GM12865 (cell line): ENCODE measurements at regions not wholly inside any gene's neighbourhood (a gene's known extent, or its start where the extent isn't known, plus 50 kb on each side); places are given as distances from the start of the nearest gene placed in this dataset.

Source experiments
- DNase-seq: peaks from one replicate; pipeline ENCODE4 v3.0.0; 2010; ENCODE audit warnings: low read depth
- H3K4me3 ChIP-seq: 2 replicates; pipeline ENCODE4 v1.5.1; 2011; ENCODE audit warnings: mild to moderate bottlenecking, low read depth, low read length, control low read depth
- CTCF ChIP-seq: IDR thresholded peaks from 2 replicates; pipeline ENCODE4 v1.5.1; 2011; ENCODE audit warnings: low read length, control low read depth, low read depth, inconsistent platforms; ENCODE audit not compliant: insufficient read depth; ENCODE audit errors: missing control alignments

DNA sequence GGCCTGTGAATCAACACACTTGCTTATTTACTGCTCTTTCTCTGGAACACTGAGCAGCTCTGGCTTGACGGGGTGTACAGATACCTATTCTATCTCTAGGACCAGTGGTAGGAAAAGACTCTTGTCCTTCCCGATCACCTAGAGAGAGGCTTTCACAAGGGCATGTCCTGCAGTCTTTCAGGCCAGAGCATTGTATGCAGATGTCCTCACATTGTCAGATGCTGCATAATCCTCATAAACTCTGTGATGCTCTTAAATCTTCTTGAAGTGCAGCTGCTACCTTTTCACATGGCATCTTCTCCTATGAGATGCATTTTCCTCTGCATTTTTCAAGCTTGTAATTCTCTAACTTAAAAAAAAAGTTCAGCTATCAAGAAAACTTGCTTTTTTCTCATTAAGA, 369.4 kb downstream of the OLFM4 start:
- H3K4me3 ChIP-seq = no peak overlapping the region
- TF ChIP-seq CTCF = no peak
- DNase-seq = no peak

- no peak overlapping the region for H3K4me3 ChIP-seq
- DNase-seq = no peak
- no peak for TF ChIP-seq CTCF
Observed at GRCh38 chr13:53405616-53406015, 377.0 kb downstream of the OLFM4 start.

GRCh38 chr13:53408306-53408705, 379.7 kb downstream of the OLFM4 start:
- no peak for DNase-seq
- no peak for TF ChIP-seq CTCF
- no peak overlapping the region for H3K4me3 ChIP-seq

DNA sequence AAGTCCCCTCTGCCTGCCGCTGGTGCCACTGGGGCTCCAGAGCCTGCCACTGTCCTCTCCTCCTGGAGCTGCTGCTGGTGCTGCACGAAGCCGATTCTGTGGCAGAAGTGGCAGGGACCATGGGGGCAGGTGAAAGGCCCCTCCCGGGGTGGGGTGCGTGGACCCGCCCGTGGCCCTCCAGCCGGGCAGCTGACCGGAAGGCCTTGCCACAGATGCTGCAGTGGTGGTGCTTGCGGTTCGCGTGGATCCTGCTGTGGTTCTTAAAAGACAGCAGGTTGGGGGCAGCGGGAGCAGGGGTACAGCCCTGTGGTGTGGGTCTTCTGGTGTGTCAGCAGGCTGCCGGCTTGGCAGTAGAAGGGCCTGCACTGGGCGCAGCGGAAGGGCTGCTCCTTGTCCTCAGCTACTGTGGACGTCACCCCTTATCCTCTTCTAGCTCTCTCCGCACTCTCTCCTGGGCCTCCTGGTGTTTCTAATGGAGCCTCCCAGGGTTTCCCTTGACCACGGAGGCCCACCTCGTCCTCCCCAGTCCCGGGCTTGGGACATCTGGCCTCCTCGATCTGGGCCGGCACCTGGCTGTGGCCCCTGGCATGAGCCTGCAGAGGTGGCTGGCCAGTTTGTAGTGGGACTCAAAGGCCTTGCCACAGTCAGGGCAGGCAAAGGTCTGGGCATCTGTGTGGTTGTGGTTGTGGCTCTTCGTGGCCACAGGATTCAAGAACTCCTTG, 380.4 kb downstream of the OLFM4 start:
- no peak overlapping the region for H3K4me3 ChIP-seq
- DNase-seq = no peak
- no peak for TF ChIP-seq CTCF

DNA sequence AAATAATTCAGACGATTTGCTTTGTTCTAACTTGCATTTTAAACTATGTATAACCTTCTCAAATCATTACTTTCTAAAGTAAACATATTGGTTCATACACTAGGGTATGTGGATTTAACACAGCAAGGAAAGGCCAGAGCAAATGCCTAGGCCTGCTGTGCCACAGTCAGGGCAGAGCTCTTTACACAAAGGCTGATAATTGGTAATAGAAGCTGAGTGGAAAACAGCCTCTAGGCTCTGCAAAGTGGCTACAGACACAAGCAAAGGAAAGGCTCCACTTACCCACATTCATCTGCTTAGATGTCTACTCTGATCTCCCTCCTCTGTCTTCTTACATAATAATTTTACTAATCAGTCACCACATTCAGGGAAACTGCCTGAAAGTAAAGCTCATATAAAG, 382.9 kb downstream of the OLFM4 start:
- no peak overlapping the region for H3K4me3 ChIP-seq
- no peak for TF ChIP-seq CTCF
- DNase-seq = no peak

DNA sequence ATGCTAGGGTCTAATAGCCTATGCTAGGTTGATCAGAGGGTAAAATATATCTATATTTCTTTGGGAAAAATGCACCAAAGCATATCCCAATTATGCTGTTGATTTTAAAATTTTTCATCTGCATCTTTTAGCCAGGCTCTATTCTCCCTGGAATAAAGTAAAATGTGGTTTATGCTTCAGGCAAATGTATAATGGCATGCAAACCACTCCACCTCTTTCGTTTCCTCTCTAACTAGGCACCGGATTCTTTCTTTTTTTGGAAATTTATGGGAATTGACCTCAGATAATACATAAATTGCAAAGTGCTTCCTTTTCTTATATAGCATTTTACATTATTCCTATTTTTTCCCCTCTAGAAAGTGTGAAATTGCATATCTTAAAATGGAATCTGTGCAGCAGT, 386.5 kb downstream of the OLFM4 start:
- no peak overlapping the region for H3K4me3 ChIP-seq
- no peak for TF ChIP-seq CTCF
- DNase-seq = no peak

DNA sequence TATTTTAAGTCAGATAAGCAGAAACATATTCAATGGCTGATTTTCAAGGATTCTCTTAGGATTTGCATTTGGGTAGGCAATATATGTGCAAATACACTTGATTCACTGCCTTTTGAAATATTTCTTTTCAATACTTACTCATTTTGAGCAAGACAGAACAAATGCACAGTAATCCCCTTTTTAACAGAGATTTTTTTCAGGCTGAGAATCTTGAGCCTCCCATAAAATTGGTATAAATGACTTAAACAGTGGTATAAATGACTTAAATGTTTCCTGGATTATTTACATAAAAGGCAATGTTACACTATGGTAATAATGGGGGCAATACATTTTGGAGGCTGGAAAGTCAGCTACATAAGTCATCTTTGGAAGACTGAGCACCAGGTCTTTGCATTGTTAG, 389.0 kb downstream of the OLFM4 start:
- DNase-seq = no peak
- no peak for TF ChIP-seq CTCF
- H3K4me3 ChIP-seq = no peak overlapping the region
